Activated CD8-positive, alpha-beta T cell treated with anti-CD3 and anti-CD28 coated beads for 36 hours (primary cell): ENCODE measurements at regions not wholly inside any gene's neighbourhood (a gene's known extent, or its start where the extent isn't known, plus 50 kb on each side); places are given as distances from the start of the nearest gene placed in this dataset.

Source experiments
- ATAC-seq: fragments of 200-7000 bp; cut with Tn5 transposase; one replicate; pipeline ENCODE4 v1.10.0; 2021; ENCODE audit warnings: mild to moderate bottlenecking, moderate library complexity
- CTCF ChIA-PET: fragments of 350-600 bp; sonication (Branson Sonifier 250); formaldehyde crosslinking; loops from one replicate; lab custom pipeline; 2021; ENCODE audit warnings: antibody characterized with exemption; lab: Charles Lee
- POLR2A ChIA-PET: fragments of 350-600 bp; sonication (Branson Sonifier 250); formaldehyde crosslinking; loops from one replicate; lab custom pipeline; 2021; ENCODE audit warnings: antibody characterized with exemption; lab: Charles Lee
- DNase-seq: peaks from one replicate; pipeline ENCODE4 v3.0.0-alpha.2; 2020
- H3K27ac Mint-ChIP-seq: one replicate; pipeline ENCODE4 v1.8.0; 2021; ENCODE audit warnings: mild to moderate bottlenecking, mixed read lengths
- H3K27me3 Mint-ChIP-seq: one replicate; pipeline ENCODE4 v1.8.0; 2021; ENCODE audit warnings: mixed read lengths
- H3K36me3 Mint-ChIP-seq: one replicate; pipeline ENCODE4 v1.8.0; 2021; ENCODE audit warnings: low read depth, mixed read lengths
- H3K4me1 Mint-ChIP-seq: one replicate; pipeline ENCODE4 v1.8.0; 2021; ENCODE audit warnings: low read depth, mixed read lengths
- H3K4me3 Mint-ChIP-seq: one replicate; pipeline ENCODE4 v1.8.0; 2021; ENCODE audit warnings: mild to moderate bottlenecking, moderate library complexity, mixed read lengths
- H3K9me3 Mint-ChIP-seq: one replicate; pipeline ENCODE4 v1.8.0; 2021; ENCODE audit warnings: mixed read lengths
- CTCF ChIP-seq: fragments of 200-600 bp; IDR thresholded peaks from one replicate; pipeline ENCODE4 v1.8.0; 2022; ENCODE audit warnings: antibody characterized with exemption, mild to moderate bottlenecking
- intact Hi-C: fragments of 100-400 bp; cut with micrococcal nuclease; formaldehyde crosslinking; loops from one replicate; pipeline ENCODE4 v1.10.0; 2022

GRCh38 chr18:24627644-24628315 lies 167.3 kb downstream of the HRH4 start:
- Mint-ChIP-seq H3K27me3 (peaks cover 1% of the 10 kb centered on the region), H3K9me3 (no peaks in the 10 kb centered on the region), H3K36me3 (no peaks in the 10 kb centered on the region), H3K4me1 (no peaks in the 10 kb centered on the region), H3K27ac (no peak overlapping the region), H3K4me3 (no peak overlapping the region)
- ChIA-PET POLR2A (no interaction called here), CTCF (no interaction called here)
- ATAC-seq (no peak), DNase-seq (no peak)
- intact Hi-C loops = no loop called here
- TF ChIP-seq CTCF = no peak

- DNase-seq (no peak), ATAC-seq (no peak)
- Mint-ChIP-seq H3K36me3 (no peaks in the 10 kb centered on the region), H3K27ac (no peak overlapping the region), H3K4me1 (no peaks in the 10 kb centered on the region), H3K27me3 (peaks cover 1% of the 10 kb centered on the region), H3K4me3 (no peak overlapping the region), H3K9me3 (no peaks in the 10 kb centered on the region)
- intact Hi-C loops = no loop called here
- ChIA-PET POLR2A (no interaction called here), CTCF (interaction anchor here (1.4 kb wide), 1 partner anchor 98 kb away, joined by 3 read pairs; no protein-coding TSS in a partner anchor)
- TF ChIP-seq CTCF = no peak
Measured at GRCh38 chr18:24628326-24628725, 167.9 kb downstream of the HRH4 start.

- intact Hi-C loops = no loop called here
- no peak for TF ChIP-seq CTCF
- ChIA-PET POLR2A (interaction anchor here (0.6 kb wide), 1 partner anchor 239 kb away, joined by 3 read pairs; no protein-coding TSS in a partner anchor), CTCF (interaction anchor here (1.4 kb wide), 1 partner anchor 97 kb away, joined by 3 read pairs; no protein-coding TSS in a partner anchor)
- no peaks in the 10 kb centered on the region for H3K4me1 Mint-ChIP-seq
- DNase-seq = no peak
- H3K9me3 Mint-ChIP-seq = no peaks in the 10 kb centered on the region
- no peak overlapping the region for H3K27ac Mint-ChIP-seq
- no peak for ATAC-seq
- no peaks in the 10 kb centered on the region for H3K36me3 Mint-ChIP-seq
- no peak overlapping the region for H3K4me3 Mint-ChIP-seq
- peaks cover 1% of the 10 kb centered on the region for H3K27me3 Mint-ChIP-seq
Measured at GRCh38 chr18:24629921-24630320, 169.5 kb downstream of the HRH4 start.

GRCh38 chr18:24630346-24630880 lies 170.0 kb downstream of the HRH4 start:
- H3K4me1 Mint-ChIP-seq = no peaks in the 10 kb centered on the region
- intact Hi-C loops = no loop called here
- CTCF ChIA-PET = no interaction called here
- no peak for TF ChIP-seq CTCF
- no peaks in the 10 kb centered on the region for H3K9me3 Mint-ChIP-seq
- ATAC-seq (no peak), DNase-seq (no peak)
- H3K27me3 Mint-ChIP-seq = peaks cover 1% of the 10 kb centered on the region
- POLR2A ChIA-PET = no interaction called here
- no peak overlapping the region for H3K4me3 Mint-ChIP-seq
- H3K36me3 Mint-ChIP-seq = no peaks in the 10 kb centered on the region
- H3K27ac Mint-ChIP-seq = no peak overlapping the region

GRCh38 chr18:24631243-24632025 lies 171.0 kb downstream of the HRH4 start:
- H3K27me3 Mint-ChIP-seq = peaks cover 1% of the 10 kb centered on the region
- no peak overlapping the region for H3K27ac Mint-ChIP-seq
- no peaks in the 10 kb centered on the region for H3K36me3 Mint-ChIP-seq
- ATAC-seq (no peak), DNase-seq (peak; percentile 10)
- ChIA-PET POLR2A (no interaction called here), CTCF (interaction anchor here (0.7 kb wide), 1 partner anchor 96 kb away, joined by 3 read pairs; no protein-coding TSS in a partner anchor)
- TF ChIP-seq CTCF = no peak
- no peaks in the 10 kb centered on the region for H3K4me1 Mint-ChIP-seq
- intact Hi-C loops = no loop called here
- H3K4me3 Mint-ChIP-seq = no peak overlapping the region
- H3K9me3 Mint-ChIP-seq = no peaks in the 10 kb centered on the region
